HEK293T (cell line): ENCODE measurements at regions not wholly inside any gene's neighbourhood (a gene's known extent, or its start where the extent isn't known, plus 50 kb on each side); places are given as distances from the start of the nearest gene placed in this dataset.

Source experiments
- ARNT ChIP-seq: fragments of 450-650 bp; IDR thresholded peaks from 2 replicates; pipeline ENCODE4 v1.6.1; 2017; ENCODE audit warnings: mild to moderate bottlenecking
- BHLHE40 ChIP-seq: fragments of 450-650 bp; IDR thresholded peaks from 2 replicates; pipeline ENCODE4 v1.6.1; 2016; ENCODE audit warnings: mild to moderate bottlenecking, moderate library complexity, borderline replicate concordance
- CTBP1 ChIP-seq: fragments of 450-650 bp; IDR thresholded peaks from 2 replicates; pipeline ENCODE4 v1.6.1; 2016; ENCODE audit warnings: borderline replicate concordance
- ELF4 ChIP-seq: fragments of 450-650 bp; IDR thresholded peaks from 2 replicates; pipeline ENCODE4 v1.6.1; 2017; ENCODE audit warnings: antibody characterized with exemption
- FOXA1 ChIP-seq: fragments of 450-650 bp; IDR thresholded peaks from 2 replicates; pipeline ENCODE4 v1.6.1; 2016; ENCODE audit warnings: mild to moderate bottlenecking
- FOXK2 ChIP-seq: fragments of 450-650 bp; IDR thresholded peaks from 2 replicates; pipeline ENCODE4 v1.6.1; 2016; ENCODE audit warnings: mild to moderate bottlenecking
- FOXM1 ChIP-seq: fragments of 450-650 bp; IDR thresholded peaks from 2 replicates; pipeline ENCODE4 v1.6.1; 2017; ENCODE audit warnings: mild to moderate bottlenecking, borderline replicate concordance
- NFRKB ChIP-seq: fragments of 450-650 bp; IDR thresholded peaks from 2 replicates; pipeline ENCODE4 v1.6.1; 2016; ENCODE audit warnings: mild to moderate bottlenecking, moderate library complexity
- SP1 ChIP-seq: fragments of 450-650 bp; IDR thresholded peaks from 2 replicates; pipeline ENCODE4 v1.6.1; 2017
- SUZ12 ChIP-seq: fragments of 450-650 bp; IDR thresholded peaks from 2 replicates; pipeline ENCODE4 v1.6.1; 2016; ENCODE audit warnings: mild to moderate bottlenecking
- TARDBP ChIP-seq: fragments of 450-650 bp; IDR thresholded peaks from 2 replicates; pipeline ENCODE4 v1.6.1; 2016
- TF ChIP-seq, protein P1 (sequence below): fragments of 450-650 bp; IDR thresholded peaks from 2 replicates; pipeline ENCODE4 v1.6.1; 2016

DNA sequence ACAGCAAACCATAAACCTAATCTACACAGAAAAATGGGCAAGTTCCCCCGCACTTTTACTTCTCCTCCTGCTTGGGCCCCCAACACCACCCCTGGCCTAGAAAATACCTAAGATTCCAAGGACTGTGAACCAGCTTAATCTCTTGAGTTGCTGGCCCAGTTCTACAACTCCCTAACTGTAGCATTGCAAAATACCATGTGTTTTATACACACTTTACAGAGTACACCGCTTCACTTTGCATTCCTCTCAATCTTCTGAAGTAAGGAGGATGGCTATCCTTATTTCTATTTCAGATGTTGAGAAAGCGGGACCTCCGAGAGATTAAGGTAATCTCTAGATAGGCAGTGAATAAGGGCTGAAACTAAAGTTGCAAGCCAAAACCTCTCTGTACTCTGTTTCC is 408.3 kb upstream of the NR5A2 start:
- no peak for TF ChIP-seq BHLHE40
- TF ChIP-seq, protein P1, sequence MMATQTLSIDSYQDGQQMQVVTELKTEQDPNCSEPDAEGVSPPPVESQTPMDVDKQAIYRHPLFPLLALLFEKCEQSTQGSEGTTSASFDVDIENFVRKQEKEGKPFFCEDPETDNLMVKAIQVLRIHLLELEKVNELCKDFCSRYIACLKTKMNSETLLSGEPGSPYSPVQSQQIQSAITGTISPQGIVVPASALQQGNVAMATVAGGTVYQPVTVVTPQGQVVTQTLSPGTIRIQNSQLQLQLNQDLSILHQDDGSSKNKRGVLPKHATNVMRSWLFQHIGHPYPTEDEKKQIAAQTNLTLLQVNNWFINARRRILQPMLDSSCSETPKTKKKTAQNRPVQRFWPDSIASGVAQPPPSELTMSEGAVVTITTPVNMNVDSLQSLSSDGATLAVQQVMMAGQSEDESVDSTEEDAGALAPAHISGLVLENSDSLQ, result no peak
- TF ChIP-seq SP1, result no peak
- TF ChIP-seq FOXK2, result no peak
- no peak for TF ChIP-seq CTBP1
- TF ChIP-seq ELF4, result no peak
- no peak for TF ChIP-seq FOXM1
- no peak for TF ChIP-seq FOXA1
- no peak for TF ChIP-seq ARNT
- TF ChIP-seq TARDBP, result no peak
- no peak for TF ChIP-seq SUZ12
- no peak for TF ChIP-seq NFRKB
